ENCODE measurements at regions not wholly inside any gene's neighbourhood (a gene's known extent, or its start where the extent isn't known, plus 50 kb on each side); places are given as distances from the start of the nearest gene placed in this dataset.

DNA sequence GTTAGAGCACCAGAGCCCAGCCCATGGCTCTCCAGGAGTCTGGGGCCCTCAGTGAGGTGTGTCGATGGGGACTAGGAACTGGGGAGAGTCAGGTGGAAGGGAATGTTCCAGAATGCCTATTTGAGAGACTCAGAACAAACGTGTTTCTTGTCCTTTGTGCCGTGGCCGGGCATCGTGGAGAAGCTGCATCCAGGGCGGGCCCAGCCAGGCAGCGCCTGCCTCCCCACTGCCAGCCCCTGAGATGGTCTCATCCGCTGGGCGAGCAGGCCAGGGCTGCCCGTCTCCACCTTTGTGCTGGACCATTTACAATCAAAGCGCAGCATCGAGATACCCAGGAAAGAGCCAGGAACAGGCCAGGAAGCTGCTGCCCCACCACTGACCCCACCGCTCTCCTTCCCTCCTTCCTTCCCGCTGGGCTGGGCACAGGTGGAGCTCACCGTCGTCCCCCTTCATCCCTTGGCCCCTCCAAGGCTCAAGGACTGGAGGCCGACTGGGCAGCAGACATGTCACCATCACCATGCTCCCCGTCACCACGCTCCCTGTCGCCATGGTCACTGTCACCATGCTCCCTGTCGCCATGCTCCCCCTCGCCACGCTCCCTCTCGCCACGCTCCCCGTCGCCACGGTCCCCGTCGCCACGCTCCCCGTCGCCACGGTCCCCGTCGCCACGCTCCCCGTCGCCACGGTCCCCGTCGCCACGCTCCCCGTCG is 71.1 kb upstream of the ADGRA1 start:
- no peak overlapping the region for H3T11ph ChIP-seq (ENCODE audit: low read length)
- no peak overlapping the region for H2BK20ac ChIP-seq (ENCODE audit: low read depth, low read length, poor library complexity, severe bottlenecking)
- TF ChIP-seq, protein P1, sequence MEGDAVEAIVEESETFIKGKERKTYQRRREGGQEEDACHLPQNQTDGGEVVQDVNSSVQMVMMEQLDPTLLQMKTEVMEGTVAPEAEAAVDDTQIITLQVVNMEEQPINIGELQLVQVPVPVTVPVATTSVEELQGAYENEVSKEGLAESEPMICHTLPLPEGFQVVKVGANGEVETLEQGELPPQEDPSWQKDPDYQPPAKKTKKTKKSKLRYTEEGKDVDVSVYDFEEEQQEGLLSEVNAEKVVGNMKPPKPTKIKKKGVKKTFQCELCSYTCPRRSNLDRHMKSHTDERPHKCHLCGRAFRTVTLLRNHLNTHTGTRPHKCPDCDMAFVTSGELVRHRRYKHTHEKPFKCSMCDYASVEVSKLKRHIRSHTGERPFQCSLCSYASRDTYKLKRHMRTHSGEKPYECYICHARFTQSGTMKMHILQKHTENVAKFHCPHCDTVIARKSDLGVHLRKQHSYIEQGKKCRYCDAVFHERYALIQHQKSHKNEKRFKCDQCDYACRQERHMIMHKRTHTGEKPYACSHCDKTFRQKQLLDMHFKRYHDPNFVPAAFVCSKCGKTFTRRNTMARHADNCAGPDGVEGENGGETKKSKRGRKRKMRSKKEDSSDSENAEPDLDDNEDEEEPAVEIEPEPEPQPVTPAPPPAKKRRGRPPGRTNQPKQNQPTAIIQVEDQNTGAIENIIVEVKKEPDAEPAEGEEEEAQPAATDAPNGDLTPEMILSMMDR (conservative IDR thresholded peaks at IDR 0.05), result no peak
- H3K27me3 Mint-ChIP-seq (ENCODE audit: low read depth), result no peaks in the 10 kb centered on the region
- no peaks in the 10 kb centered on the region for H3K79me1 ChIP-seq (ENCODE audit: insufficient read depth, low read depth, low read length, poor library complexity, severe bottlenecking)
- no peak overlapping the region for H4K8ac ChIP-seq (replicated peaks; ENCODE audit: insufficient read length, low read depth, low read length)
- no peaks in the 10 kb centered on the region for H3K9me3 ChIP-seq (ENCODE audit: control insufficient read depth, low read depth, low read length)
- H2AFZ ChIP-seq (ENCODE audit: low read length), result no peak overlapping the region
- H3K23ac ChIP-seq (ENCODE audit: insufficient read length, low read depth, low read length), result no peak overlapping the region
- no peaks in the 10 kb centered on the region for H3K27me3 ChIP-seq (ENCODE audit: insufficient read depth, low read length)
- H3K18ac ChIP-seq (ENCODE audit: insufficient read length, low read depth, low read length), result no peak overlapping the region
- no peak for DNase-seq
- no peak overlapping the region for H2AK5ac ChIP-seq (ENCODE audit: insufficient read length, low read length)
- no peak overlapping the region for H4K5ac ChIP-seq (ENCODE audit: insufficient read length, low read depth, low read length)
- no peaks in the 10 kb centered on the region for H4K20me1 ChIP-seq (ENCODE audit: control insufficient read depth, insufficient read depth, insufficient read length)
- H3K4me2 ChIP-seq (ENCODE audit: insufficient read depth, insufficient read length, low read length), result no peak overlapping the region
- H4K91ac ChIP-seq (ENCODE audit: insufficient read length, low read depth, low read length), result no peak overlapping the region
- no peak overlapping the region for H3K56ac ChIP-seq (ENCODE audit: insufficient read length, low read depth, low read length)
- no peak overlapping the region for H3K4ac ChIP-seq (ENCODE audit: low read depth, low read length)
- no peak overlapping the region for H2BK5ac ChIP-seq (ENCODE audit: insufficient read length, low read length)
- H3K9ac ChIP-seq (ENCODE audit: extremely low read depth, insufficient read length, low read length), result no peak overlapping the region
- H2BK12ac ChIP-seq (ENCODE audit: insufficient read length, low read depth, low read length), result no peak overlapping the region
- no peaks in the 10 kb centered on the region for H3K4me1 ChIP-seq (ENCODE audit: insufficient read depth, low read length)
- H3K79me2 ChIP-seq (ENCODE audit: insufficient read depth, low read length), result no peaks in the 10 kb centered on the region
- no peak overlapping the region for H3K4me3 Mint-ChIP-seq
- H3K23me2 ChIP-seq (ENCODE audit: insufficient read length, low read depth, low read length, poor library complexity, severe bottlenecking), result no peaks in the 10 kb centered on the region
- H3K27ac Mint-ChIP-seq, result no peak overlapping the region
- H3K14ac ChIP-seq (ENCODE audit: insufficient read depth, low read length), result no peak overlapping the region; the same call in 1 of the 2 replicates
- H2BK120ac ChIP-seq (ENCODE audit: low read depth, low read length, poor library complexity, severe bottlenecking), result no peak overlapping the region
- no peaks in the 10 kb centered on the region for H3K9me3 Mint-ChIP-seq
- no CpG with 5 or more reads among the region's 45 CpGs for WGBS (ENCODE audit: extremely low coverage, insufficient read length, low lambda C conversion rate)
- no peaks in the 10 kb centered on the region for H3K36me3 Mint-ChIP-seq (ENCODE audit: insufficient read depth in 1 of 3, low read depth in 3 of 3)
- H3K27ac ChIP-seq (ENCODE audit: insufficient read length, low read depth, low read length), result no peak overlapping the region
- H2BK15ac ChIP-seq (ENCODE audit: low read depth, low read length), result no peak overlapping the region
- no peaks in the 10 kb centered on the region for H3K4me1 Mint-ChIP-seq

Measured in H9 (cell line).